Head of caudate nucleus (tissue), 42 donors: ENCODE measurements at regions not wholly inside any gene's neighbourhood (a gene's known extent, or its start where the extent isn't known, plus 50 kb on each side); places are given as distances from the start of the nearest gene placed in this dataset.

Experiments used
- DNase-seq, 42 donors: peaks; one replicate each; pipeline versions ENCODE4 v3.0.0 to v3.0.0-alpha.2; 2020 to 2021; ENCODE audit warnings: mixed read lengths in 7 of 42
- intact Hi-C: fragments of 100-400 bp; cut with DNase I; formaldehyde crosslinking; loops from one replicate; pipeline ENCODE4 v1.15.0; 2022

- no peak for DNase-seq
- intact Hi-C loops: no loop called here
Measured at GRCh38 chr6:84498905-84499304, 265.5 kb downstream of the TBX18 start.

GRCh38 chr6:84492241-84493165 is 265.1 kb upstream of the CEP162 start:
- intact Hi-C loops: no loop called here
- no peak for DNase-seq

GRCh38 chr6:84489598-84489997 is 262.2 kb upstream of the CEP162 start:
- no peak for DNase-seq
- intact Hi-C loops: no loop called here

GRCh38 chr6:84486526-84486925 is 259.1 kb upstream of the CEP162 start:
- no peak for DNase-seq
- intact Hi-C loops: no loop called here

GRCh38 chr6:84469144-84469543 is 241.7 kb upstream of the CEP162 start:
- no peak for DNase-seq
- intact Hi-C loops: no loop called here

GRCh38 chr6:84467296-84467695 is 239.9 kb upstream of the CEP162 start:
- intact Hi-C loops: no loop called here
- no peak for DNase-seq

- intact Hi-C loops: no loop called here
- no peak for DNase-seq
Measured at GRCh38 chr6:84466511-84466910, 239.1 kb upstream of the CEP162 start.

GRCh38 chr6:84464471-84464870 is 237.0 kb upstream of the CEP162 start:
- DNase-seq: no peak
- intact Hi-C loops: no loop called here

GRCh38 chr6:84462698-84463097 is 235.3 kb upstream of the CEP162 start:
- DNase-seq: no peak
- intact Hi-C loops: no loop called here

GRCh38 chr6:84461461-84461860 is 234.0 kb upstream of the CEP162 start:
- intact Hi-C loops: no loop called here
- DNase-seq: no peak

GRCh38 chr6:84460491-84460890 is 233.0 kb upstream of the CEP162 start:
- no peak for DNase-seq
- intact Hi-C loops: no loop called here

- no peak for DNase-seq
- intact Hi-C loops: no loop called here
Measured at GRCh38 chr6:84459401-84459800, 232.0 kb upstream of the CEP162 start.

GRCh38 chr6:84458271-84458670 is 230.8 kb upstream of the CEP162 start:
- DNase-seq: no peak
- intact Hi-C loops: no loop called here

- intact Hi-C loops: no loop called here
- DNase-seq: no peak
Measured at GRCh38 chr6:84457276-84457675, 229.8 kb upstream of the CEP162 start.

GRCh38 chr6:84456803-84457202 is 229.4 kb upstream of the CEP162 start:
- intact Hi-C loops: no loop called here
- no peak for DNase-seq

GRCh38 chr6:84455511-84456029 is 228.1 kb upstream of the CEP162 start:
- intact Hi-C loops: no loop called here
- no peak for DNase-seq

GRCh38 chr6:84453499-84453898 is 226.1 kb upstream of the CEP162 start:
- DNase-seq: no peak
- intact Hi-C loops: no loop called here

GRCh38 chr6:84450018-84450417 is 222.6 kb upstream of the CEP162 start:
- no peak for DNase-seq
- intact Hi-C loops: no loop called here

- DNase-seq: no peak
- intact Hi-C loops: no loop called here
Measured at GRCh38 chr6:84449220-84449619, 221.8 kb upstream of the CEP162 start.

- no peak for DNase-seq
- intact Hi-C loops: no loop called here
Measured at GRCh38 chr6:84448331-84448730, 220.9 kb upstream of the CEP162 start.

GRCh38 chr6:84447651-84448050 is 220.2 kb upstream of the CEP162 start:
- intact Hi-C loops: no loop called here
- no peak for DNase-seq
